ENCODE measurements at regions not wholly inside any gene's neighbourhood (a gene's known extent, or its start where the extent isn't known, plus 50 kb on each side); places are given as distances from the start of the nearest gene placed in this dataset.

- TF ChIP-seq ZNF235 (CRISPR knock-in tag; IDR thresholded peaks at IDR 0.05; ENCODE audit: borderline replicate concordance) (no peak), REST (IDR thresholded peaks at IDR 0.05; ENCODE audit: borderline replicate concordance in 1 of 2, low read depth in 1 of 2, low read length in 2 of 2) (no peak), CTCF (CRISPR knock-in tag; IDR thresholded peaks at IDR 0.05) (no peak), TAF1 (CRISPR knock-in tag; IDR thresholded peaks at IDR 0.05) (no peak), FOXJ3 (CRISPR knock-in tag; IDR thresholded peaks at IDR 0.05; ENCODE audit: borderline replicate concordance) (no peak), ZNF557 (CRISPR knock-in tag; IDR thresholded peaks at IDR 0.05) (no peak), EP300 (IDR thresholded peaks at IDR 0.05; ENCODE audit: low read depth in 2 of 2, low read length in 2 of 2) (no peak), EP300 (CRISPR knock-in tag; IDR thresholded peaks at IDR 0.05; ENCODE audit: borderline replicate concordance) (no peak), SKIL (CRISPR knock-in tag; IDR thresholded peaks at IDR 0.05; ENCODE audit: borderline replicate concordance) (no peak), FOXA1 (IDR thresholded peaks at IDR 0.05) (no peak), FOXA1 (CRISPR knock-in tag; IDR thresholded peaks at IDR 0.05) (no peak), ZFP82 (CRISPR knock-in tag; IDR thresholded peaks at IDR 0.05; ENCODE audit: borderline replicate concordance) (no peak), KLF16 (CRISPR knock-in tag; IDR thresholded peaks at IDR 0.05) (no peak), GTF2F1 (IDR thresholded peaks at IDR 0.05; ENCODE audit: low read length) (no peak)
Observed at GRCh38 chr21:35980821-35981220, 79.5 kb downstream of the SETD4 start.

Data from HepG2 (cell line).